G401 (cell line): ENCODE measurements at regions not wholly inside any gene's neighbourhood (a gene's known extent, or its start where the extent isn't known, plus 50 kb on each side); places are given as distances from the start of the nearest gene placed in this dataset.
"Not testable (repeated sequence)": the region's sequence is repeated elsewhere in the genome, so short reads cannot be mapped to it uniquely, and the experiment has no call there.

ENCODE experiments used
- DNase-seq: peaks from one replicate; pipeline ENCODE4 v3.0.0-alpha.2; 2015; ENCODE audit warnings: low spot score
- in situ Hi-C: cut with HindIII; loops from 2 replicates; pipeline ENCODE4 v1.10.0; 2016; ENCODE audit warnings: low sequenced_read_pairs, mixed read lengths

GRCh38 chr15:84147307-84147706 lies 88.3 kb upstream of the GOLGA6L4 start:
- in situ Hi-C loops, DNase-seq: not testable (repeated sequence)

- in situ Hi-C loops, result no loop called here
- DNase-seq, result no peak
Observed at GRCh38 chr15:84151205-84151931, 84.2 kb upstream of the GOLGA6L4 start.

GRCh38 chr15:84152381-84152979 lies 83.1 kb upstream of the GOLGA6L4 start:
- DNase-seq, in situ Hi-C loops: not testable (repeated sequence)

DNA sequence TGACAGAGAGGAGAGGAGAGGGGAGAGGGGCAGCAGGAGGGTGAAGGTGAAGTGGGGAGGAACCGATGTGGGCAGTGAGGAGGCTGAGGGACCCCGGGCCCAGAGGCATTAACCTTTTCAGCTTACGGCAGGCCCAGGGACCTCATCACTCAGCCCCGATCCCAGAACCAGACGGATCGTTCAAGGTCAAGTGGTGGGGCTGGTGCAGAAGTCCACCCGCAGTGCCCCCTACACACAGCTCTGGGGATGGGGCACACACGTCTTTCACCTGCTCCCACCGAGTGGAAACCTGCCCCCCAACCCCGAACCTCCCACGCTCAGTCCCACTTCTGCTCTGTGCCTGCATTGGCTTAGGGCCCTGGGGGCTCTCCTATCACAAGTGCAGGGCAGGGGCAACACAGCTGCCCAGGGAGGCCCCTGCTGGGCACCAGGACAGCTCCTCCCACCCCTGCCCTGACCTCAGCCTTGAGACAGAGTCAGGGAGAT lies 81.9 kb upstream of the GOLGA6L4 start:
- DNase-seq, in situ Hi-C loops: not testable (repeated sequence)

DNA sequence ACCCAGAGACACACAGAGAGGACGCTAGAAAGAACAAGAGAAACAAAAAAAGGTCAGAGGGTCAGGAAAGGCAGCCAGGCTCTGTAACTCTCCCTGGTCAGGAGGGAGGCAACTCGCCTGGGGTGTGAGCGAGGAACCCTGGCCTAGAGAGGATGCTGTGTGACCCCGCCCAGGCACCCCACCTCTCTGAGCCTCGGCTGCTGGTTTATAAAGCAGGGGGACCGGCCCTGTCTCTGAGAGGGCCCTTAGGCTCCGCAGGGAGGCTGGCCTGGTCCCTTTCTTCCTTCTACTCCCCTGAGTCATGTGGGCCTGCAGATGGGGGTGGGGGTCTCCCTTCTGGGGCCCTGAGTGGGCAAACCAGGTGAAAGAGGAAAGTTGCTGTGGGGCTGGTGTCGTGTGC lies 81.3 kb upstream of the GOLGA6L4 start:
- in situ Hi-C loops, result not testable (repeated sequence)

GRCh38 chr15:84154787-84155186 lies 80.8 kb upstream of the GOLGA6L4 start:
- in situ Hi-C loops, DNase-seq: not testable (repeated sequence)

More for the DNA sequence above, 81.3 kb upstream of the GOLGA6L4 start:
- DNase-seq, result not testable (repeated sequence)

- in situ Hi-C loops, DNase-seq: not testable (repeated sequence)
Observed at GRCh38 chr15:84155792-84156587, 79.6 kb upstream of the GOLGA6L4 start.

DNA sequence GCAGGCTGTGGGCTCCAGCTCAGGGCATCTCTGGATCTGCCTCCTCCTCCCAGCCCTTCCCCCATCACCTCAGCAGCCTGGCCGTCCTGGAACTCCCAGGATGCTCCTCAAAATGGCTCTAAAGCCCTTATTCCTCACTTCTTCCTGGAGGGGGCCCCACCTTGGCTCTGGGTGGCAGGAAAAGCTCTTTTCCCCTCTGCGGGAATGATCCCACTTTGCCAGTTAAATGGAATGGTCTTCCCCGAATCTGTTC lies 79.1 kb upstream of the GOLGA6L4 start:
- DNase-seq, in situ Hi-C loops: not testable (repeated sequence)

- DNase-seq, in situ Hi-C loops: not testable (repeated sequence)
Observed at GRCh38 chr15:84157056-84157632, 78.4 kb upstream of the GOLGA6L4 start.

DNA sequence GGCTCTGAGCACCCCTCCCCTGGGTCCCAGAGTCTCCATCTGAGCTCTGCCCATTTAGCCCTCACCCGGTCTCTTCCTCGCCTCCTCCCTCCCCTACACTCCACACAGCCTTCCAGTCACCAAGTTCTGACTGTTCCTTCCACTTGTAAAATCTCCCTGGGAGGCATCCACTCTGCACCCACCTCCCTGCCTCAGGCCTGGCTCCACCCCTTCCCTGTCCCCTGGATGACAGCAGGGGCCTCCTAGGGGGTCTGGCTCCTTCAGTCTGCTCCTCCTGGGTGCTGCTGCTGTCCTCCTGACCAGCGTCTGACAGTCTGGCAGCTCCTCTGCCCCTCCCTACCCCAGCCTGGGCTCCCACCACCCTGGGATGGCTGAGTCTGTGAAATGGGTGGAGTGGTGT lies 77.7 kb upstream of the GOLGA6L4 start:
- DNase-seq, in situ Hi-C loops: not testable (repeated sequence)

- in situ Hi-C loops, DNase-seq: not testable (repeated sequence)
Observed at GRCh38 chr15:84159346-84160269, 76.0 kb upstream of the GOLGA6L4 start.

- DNase-seq, in situ Hi-C loops: not testable (repeated sequence)
Observed at GRCh38 chr15:84164423-84165292, 70.9 kb upstream of the GOLGA6L4 start.

- in situ Hi-C loops, DNase-seq: not testable (repeated sequence)
Observed at GRCh38 chr15:84170029-84170428, 65.5 kb upstream of the GOLGA6L4 start.

- DNase-seq, in situ Hi-C loops: not testable (repeated sequence)
Observed at GRCh38 chr15:84173231-84173610, 62.4 kb upstream of the GOLGA6L4 start.
